ENCODE measurements at regions not wholly inside any gene's neighbourhood (a gene's known extent, or its start where the extent isn't known, plus 50 kb on each side); places are given as distances from the start of the nearest gene placed in this dataset.
"Not testable (repeated sequence)": the region's sequence is repeated elsewhere in the genome, so short reads cannot be mapped to it uniquely, and the experiment has no call there.

DNA sequence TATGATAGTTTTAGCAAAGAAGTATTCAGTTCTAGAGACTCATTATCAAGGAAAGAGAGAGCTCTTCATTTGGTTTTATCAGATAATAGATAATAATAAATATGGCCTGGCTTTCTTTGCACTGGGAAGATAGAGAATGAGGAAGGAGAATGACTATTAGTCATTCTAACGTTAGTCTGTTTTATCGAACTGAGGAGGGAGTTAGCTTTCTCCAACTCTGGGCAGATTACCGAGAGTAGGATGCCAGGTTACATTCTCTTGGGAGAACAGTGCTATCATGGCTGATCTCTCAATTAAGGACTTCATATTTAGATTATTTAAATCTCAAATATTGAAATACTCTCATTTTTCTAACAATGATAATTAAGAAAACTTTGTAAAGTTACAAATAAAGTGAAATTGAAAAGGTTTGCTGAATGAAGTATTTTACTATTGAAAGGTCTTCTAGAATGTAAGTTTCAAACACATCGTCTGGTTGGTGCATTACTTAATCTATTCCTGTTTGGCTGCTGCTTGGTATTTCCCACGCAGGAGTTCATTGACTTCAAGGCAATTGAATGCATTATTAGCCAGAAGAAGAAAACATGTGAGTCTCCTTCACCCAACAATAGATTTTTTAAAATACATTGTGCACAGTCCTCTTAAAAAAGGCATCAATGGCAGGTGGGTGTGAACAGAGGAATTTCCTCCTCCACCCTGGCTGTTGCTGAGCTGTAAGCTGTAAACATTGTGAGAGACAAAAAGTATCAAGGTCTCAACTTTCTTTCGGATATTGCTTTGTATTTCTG, 140.8 kb downstream of the C9orf152 start:
- DNase-seq, result peak; percentile 24

DNA sequence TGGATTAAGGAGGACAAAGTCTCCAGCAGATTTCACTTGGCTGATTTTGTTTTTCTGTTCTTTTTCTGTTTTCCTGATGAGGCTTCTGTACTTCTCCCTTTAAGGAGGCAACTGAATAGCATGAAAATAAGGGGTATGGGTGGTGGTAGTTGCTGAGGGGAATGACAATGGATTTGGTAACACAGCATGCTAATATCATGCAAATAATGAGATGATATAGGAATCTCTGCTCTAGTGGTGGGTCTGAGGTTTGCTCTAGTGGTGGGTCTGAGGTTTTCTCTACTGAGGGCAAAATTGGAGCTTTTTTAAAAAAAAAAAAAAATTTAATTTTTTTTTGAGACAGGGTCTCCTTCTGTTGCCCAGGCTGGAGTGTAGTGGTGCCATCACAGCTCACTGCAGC, 139.7 kb downstream of the C9orf152 start:
- DNase-seq, result no peak

DNA sequence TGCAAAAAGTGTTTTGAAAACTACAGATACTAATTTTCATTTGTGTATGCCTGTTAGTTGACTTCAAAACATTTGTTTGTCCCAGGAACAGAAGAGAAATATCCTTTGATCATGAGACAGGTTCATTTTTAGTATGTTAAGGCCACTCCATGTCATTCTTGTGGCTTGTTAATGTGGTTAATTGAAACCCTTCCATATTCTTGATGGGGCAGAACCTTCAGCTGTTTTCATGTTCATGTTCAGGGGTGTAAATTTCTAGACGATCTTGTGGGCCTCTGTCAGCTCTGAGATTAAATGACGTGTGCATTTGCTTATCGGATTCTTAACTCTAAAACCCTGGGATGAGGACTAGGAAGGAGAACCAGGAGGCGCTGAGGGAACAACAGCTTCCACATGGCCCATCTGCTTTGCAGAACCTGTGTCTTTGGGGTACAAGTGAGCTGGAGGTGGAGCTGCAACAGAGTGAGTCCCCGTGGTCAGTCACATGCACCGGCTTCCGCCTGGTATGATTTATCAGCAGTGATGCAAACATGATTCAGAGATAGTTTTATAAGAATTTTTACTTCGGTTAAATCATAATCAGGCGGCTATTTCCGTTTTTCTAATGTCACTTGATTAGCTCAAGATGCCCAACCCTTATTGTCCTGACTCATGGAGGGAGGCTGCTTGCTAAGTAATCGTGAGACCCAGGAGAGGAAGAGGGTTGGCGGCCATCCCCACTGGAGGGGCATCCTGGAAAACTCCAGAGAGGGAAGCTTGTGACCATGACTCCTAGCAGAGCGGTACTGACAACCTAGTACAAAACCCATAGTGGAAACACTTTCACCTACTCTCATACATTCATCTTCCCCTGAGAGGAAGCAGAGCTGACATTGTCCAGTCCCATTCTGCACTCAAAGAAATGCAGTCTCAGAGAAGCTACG, 138.4 kb downstream of the C9orf152 start:
- no peak for DNase-seq

DNA sequence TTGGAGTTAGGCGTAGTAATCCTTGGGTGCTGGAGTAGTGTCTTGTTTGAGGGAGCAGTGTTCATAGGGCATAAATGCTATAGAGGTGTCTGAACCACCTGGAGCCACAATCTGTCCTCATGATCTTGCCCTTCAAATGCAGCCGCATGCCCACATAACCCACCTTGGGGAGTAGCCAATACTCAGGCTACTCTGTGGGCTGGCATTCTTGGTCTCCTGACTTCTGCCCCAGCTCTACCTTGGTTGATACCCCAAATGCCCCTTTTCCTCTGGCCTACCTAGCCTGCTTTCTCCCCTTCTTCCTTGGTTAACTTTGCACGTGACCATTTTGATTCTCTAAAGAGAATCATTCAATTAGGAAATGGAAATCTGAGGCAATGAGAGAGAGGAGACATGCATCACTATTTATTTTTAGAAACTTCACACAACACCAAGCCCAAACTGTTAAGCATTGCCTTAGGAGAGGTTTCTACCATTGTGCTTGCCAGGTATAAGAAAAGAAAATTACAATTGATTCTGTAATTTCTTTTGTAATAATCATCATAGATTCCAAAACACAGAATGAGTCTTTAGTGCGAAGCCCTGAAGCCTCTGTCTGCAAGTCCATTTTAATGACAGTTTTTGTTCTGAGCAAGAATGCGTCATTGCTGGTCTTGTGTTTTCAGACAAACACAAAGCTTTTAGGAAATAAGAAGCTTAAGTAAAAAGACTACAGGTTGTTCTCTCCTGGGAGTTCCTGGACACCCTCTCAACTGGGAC, 135.2 kb downstream of the C9orf152 start:
- no peak for DNase-seq

DNA sequence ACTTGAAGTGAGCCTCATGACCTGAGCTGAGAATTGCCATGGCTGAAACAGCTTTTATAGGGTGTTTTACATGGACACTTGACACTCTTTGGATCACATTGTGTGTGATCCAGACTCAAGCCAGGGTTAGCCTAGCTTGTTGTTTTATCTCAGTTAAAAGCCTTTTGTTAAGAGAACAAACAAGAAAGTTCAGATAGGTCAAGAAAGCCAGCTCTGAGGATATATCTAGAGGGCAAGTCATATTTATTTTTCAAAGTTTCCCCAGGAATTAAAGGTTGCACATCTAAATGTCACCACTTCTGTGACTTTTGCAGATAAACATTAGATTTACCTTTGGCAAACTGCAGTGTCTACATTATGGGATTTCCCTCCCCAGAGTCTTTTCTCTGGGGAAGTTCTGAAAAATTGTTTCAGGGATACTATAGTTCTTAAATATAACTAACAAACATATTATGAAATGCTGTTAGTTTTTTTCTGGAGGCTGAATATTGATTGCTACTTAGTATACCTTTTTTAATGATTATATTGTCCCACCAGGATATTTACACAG, 134.5 kb downstream of the C9orf152 start:
- no peak for DNase-seq

DNA sequence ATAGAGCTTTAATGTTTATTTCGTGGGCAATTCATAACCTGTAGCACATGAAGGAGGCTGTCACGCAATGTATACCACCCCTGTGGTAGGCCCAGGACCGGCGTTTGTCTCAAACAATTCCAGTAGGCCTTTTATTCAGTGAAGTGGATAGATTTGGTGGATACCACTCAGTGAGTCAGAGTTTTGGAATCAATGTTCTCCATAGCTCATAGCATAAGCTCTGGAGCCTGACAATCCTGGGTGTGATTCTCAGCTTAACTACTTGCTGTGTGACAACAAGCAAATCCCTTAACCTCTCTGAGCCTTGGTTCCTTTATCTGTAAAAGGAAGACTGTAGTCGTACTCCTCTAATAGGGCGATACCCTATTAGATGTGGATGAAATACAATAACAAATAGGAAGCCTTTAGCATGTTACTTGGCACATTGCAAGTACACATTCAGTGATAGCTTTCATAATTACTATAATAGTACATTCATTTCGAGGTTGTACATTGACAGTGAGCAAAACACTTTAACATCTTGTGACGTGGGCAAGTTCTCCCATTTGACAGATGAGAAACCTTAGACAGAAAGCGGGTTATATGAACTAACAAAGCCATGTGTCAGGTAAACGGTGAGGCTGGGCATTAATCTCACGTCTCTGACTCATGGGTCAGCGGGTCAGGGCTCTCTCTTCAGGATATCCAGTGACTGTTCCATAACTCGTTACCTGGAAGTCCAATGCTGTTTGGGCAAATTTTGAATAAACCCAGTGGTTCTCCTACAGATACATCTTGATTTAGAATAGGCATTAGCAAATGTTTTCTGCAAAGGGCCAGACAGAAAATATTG, 130.8 kb downstream of the C9orf152 start:
- no peak for DNase-seq

DNA sequence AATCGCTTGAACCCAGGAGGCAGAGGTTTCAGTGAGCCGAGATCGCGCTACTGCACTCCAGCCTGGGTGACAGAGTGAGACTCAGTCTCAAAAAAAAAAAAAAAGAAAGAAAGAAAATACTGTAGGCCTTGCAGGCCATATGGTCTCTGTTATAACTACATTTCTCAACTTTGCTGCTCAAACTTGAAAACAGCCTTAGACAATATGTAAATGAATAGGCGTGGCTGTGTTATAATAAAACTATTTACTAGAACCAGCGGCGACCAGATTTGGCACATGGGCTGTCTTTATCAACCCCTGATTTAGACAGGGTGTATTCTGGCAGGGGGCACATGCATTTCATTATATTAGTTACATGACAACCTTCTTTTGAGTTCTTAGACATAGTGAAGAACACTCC, 130.0 kb downstream of the C9orf152 start:
- DNase-seq, result no peak

DNA sequence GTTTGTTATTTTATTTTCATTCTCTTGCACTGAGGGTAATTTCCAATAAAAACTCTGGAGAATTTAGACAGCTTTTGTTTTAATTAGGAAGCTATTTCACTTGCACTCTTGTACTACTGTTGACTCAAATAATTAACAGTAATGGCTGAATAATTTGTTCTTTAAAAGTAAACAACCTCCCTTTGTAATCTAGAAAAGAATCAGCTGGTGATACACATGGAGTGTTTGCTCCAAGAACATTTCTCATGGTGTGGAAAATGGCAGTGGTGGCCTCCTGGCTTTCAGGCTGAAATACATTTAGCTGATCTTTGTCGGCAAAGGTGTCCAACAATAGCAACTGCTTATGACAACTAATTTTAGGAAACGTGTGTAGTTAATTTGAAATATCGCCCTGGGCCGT, 129.4 kb downstream of the C9orf152 start:
- DNase-seq, result no peak

DNA sequence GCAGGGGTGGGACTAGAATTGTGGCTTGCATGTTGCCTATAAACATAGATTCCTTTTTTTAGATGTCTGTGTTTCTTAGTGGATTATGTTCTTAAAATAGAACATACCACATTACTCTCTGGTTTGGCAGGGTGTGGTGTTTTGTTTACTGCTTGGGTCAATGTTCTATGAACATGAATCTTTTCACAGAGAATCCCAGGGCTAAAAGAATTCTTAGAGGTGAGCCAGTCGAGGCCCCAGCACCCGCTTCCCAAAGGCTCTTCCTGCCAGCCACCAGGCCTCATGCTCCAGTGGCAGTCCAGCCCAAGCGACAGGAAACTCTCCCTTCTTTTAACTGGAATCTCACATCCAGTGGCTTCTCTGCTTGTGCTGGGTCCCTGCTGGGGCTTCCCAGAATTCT, 126.6 kb downstream of the C9orf152 start:
- peak; percentile 24 for DNase-seq

DNA sequence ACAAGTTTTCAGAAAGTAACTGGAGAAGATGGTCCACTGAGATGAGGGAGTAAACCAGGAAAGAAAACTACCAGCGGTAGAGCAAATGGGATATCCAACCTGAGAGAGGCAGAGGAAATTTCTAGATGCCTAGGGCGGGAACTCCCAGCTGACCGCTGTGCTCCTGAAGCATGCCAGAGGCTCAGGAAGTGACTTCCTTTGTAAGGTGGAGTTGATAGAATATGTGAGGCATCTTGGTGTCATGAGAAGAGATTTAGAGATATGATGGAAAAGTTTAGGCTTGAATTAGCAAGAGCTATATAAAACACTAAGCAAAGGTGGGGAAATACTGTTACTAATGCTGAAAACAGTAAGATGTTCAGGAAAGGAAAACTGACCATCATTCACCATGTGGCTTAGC, 124.1 kb downstream of the C9orf152 start:
- DNase-seq, result no peak

DNA sequence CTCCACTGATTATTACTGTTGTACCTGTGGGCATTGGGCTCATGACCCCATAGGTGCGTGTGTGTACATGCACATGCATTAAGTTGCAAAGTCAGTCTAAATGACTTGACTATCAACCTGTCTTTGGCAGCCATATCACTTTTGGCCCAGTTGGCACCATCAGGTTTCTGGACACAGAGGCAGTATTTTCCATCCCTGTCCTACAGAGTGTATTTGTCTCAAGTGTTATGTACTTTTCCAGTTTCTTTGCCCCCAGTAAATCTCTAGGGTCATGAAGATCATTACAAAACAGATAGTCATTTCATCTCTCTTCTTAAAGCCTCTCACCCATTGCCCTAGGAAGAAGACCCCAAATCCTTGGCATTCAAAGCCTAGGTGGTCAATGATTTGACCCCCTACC, 121.4 kb downstream of the C9orf152 start:
- DNase-seq, result no peak

DNA sequence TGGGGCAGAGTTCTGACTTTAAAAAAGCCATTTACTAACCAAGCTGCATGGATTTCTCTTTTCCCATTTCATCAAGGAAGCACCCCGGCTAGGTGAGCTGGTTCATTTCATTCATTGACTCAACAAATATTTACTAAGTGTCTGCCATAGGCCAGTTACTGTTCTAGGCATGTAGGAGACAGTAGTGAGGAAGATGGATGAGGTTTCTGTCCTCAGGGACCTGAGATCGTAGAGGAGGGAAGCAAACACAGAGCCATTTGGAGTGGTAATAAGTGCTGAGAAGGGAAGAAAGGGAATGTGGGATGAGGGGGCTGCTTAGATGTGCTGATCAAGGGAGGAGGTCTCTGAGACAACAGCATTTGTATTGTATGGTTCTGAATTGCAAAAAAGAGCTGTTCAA, 120.4 kb downstream of the C9orf152 start:
- DNase-seq, result no peak

DNA sequence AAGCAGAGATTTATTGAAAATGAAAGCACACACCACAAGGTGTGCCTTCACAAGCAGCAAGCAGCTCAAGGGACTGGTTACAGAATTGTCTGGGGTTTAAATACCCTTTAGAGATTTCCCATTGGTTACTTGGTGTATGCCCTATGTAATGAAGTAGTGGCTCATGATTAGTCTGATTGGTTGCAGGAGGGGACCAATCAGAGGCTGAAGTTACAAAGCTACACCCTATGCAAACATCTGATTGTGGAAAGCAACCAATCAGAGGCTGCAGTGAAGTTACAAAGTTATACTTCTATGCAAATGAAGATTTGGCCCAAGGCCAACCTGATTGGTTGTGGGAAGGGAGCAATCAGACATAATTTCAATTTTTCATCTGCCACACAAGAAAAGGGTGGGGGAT, 119.9 kb downstream of the C9orf152 start:
- DNase-seq, result no peak

DNA sequence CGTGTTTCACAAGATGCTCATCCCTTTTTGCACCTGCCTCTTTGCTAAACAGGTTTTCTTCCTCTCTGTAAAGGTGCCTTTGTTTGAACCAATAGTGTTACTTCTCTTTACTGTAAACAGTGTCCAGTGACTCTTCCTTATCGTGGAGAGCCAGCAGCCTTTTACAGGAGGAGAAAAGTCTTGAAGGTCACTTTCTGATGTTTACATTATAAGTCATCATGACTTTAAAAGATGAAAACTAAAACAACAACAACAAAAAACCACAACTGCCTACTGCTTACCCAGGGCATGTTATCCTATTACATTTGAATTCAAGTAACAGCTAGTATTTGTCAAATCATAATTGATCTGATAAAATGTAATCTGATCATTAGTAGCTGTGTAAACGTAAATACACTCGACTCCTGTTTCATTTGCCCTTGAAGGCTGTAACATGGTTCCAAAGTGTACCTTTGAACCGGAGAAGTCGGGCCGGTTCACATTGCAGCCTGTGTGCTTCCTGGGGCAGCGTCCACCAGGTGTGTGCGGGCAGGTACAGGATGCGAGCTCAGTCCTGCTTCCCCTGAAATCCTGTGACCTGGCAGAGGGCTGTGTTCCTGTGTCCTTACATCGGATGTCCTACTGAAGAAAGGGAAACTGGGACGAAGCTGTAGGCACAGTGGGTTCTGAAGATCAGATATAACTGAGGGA, 118.1 kb downstream of the C9orf152 start:
- DNase-seq, result no peak

DNA sequence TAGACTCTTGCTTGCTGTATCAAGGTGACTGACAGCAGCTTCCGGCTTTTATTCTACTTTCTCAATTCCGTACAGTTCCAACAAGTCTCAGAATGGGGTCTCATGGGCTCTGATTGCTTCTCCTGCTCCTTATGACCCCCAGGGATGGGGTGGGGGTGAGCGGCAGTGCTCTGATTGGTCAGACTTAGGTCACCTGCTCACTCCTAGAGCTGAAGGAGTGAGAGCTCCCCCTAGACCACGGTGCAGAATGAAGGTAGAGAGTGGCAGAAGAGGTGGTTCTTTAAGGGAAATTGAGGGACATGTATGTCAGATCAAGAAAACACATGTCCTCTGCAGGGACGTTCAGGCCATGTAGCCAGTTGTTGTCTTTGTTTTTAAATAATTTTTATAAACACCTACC, 115.2 kb downstream of the C9orf152 start:
- DNase-seq, result no peak

DNA sequence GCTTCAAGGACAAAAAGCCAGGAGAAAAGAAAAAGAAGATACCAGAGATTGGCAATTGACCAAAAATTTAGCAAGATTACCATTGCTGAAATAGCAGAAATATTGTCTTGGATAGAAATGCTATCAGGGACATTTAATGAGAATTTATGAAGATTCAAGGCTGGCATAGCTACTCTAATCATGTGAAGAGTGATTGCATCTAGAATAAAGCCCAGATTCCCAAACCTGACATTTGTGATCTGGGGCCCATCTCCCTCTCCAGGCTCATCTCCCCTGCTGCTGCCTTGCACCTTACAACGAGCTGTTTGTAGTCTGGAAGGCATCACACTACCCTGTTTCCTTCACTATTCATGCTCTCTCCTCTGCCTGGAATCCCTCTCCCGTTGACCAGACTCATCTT, 114.5 kb downstream of the C9orf152 start:
- DNase-seq, result no peak

DNA sequence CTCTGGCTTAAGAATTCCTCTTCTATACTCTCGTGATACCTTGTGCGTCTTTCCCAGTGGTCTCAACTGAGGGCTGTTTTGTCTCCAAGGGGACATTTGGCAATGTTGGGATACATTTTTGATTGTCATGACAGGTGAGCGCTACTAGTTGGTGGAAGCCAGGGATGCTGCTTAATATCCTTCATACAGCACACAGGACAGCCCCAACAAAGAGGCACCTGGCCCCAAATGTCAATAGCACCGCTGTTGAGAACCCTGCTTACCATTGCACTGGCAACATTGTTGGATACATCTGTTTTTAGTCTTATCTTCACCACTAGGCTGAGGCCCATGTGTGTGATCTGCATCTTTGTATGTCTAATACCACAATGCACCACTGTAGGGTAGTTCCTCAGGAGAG, 114.1 kb downstream of the C9orf152 start:
- no peak for DNase-seq

DNA sequence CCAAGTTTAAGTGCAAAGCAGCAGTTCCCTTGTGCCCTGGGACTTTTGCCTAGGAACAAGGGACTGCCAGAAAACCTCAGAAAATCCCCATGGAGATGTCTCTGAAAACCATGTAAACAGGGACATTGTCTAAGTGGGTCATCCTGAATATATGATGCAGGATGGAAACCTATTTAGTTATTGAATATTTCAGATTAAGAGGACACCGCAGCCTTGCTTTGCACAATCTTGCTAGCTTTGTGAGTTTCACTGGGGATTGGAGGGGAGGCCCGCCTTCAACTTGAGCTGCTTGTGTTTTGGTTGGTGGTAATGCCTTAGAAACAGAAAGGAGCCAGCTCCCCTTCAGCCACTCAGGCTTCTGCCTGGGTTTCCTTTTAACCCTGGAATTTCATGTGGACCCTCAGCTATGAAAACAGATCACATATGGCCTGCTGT, 112.8 kb downstream of the C9orf152 start:
- DNase-seq, result no peak

DNA sequence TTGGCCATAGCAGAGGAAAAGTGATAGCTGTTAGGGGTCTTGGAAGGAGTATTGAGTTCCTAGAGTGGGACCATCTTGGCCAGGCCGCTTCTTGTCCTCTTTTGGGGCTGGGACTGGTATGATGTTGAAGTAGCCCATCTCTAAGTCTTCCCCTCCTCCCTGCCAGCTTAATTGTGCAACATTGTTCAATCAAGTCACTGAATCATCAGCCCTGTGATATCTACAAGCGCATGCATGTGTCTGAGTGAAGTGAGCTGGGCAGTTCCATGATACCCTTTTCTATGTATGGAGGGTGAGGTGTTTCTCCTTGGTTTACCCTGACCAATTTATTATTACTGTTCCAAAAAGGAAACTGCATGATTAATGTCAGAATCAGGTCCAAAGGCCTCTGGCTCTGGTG, 112.2 kb downstream of the C9orf152 start:
- no peak for DNase-seq

DNA sequence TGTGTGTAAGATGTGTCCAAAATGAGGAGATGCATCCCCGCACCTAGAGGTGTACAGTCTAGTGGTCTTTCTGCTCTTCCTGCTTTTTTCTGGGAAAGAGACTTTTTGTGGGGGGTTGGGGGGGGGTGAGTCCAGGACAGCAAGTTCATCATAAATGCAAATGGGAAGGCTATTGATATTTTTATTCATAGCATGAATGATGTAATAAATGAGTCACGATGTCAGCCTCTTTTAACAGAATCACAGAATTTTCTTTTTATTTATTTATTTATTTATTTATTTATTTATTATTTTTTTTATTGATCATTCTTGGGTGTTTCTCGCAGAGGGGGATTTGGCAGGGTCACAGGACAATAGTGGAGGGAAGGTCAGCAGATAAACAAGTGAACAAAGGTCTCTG, 111.3 kb downstream of the C9orf152 start:
- not testable (repeated sequence) for DNase-seq

Measured in MV-4-11 (cell line).